ENCODE measurements at regions not wholly inside any gene's neighbourhood (a gene's known extent, or its start where the extent isn't known, plus 50 kb on each side); places are given as distances from the start of the nearest gene placed in this dataset.

- Histone ChIP-seq H3K9ac (ENCODE audit: insufficient read length) (no peak overlapping the region), H3K27ac (no peak overlapping the region), H3K4me3 (no peak overlapping the region), H3K36me3 (ENCODE audit: insufficient read depth, low read length) (no peaks in the 10 kb centered on the region), H3K9me3 (ENCODE audit: low read depth, low read length) (peaks cover 2% of the 10 kb centered on the region; the same call in 1 of the 2 replicates)
- no peak for DNase-seq (ENCODE audit: low read depth, low spot score)
- TF ChIP-seq EZH2 (IDR thresholded peaks at IDR 0.05), result no peak
- no peak for TF ChIP-seq POLR2AphosphoS5 (IDR thresholded peaks at IDR 0.05; ENCODE audit: borderline replicate concordance, low read depth, low read length)
- TF ChIP-seq FOXP2 (optimal IDR thresholded peaks at IDR 0.05; ENCODE audit: control extremely low read depth, extremely low read length, insufficient read depth), result no peak
Observed at GRCh38 chr5:135254183-135254582, 144.8 kb downstream of the MACROH2A1 start.

- Histone ChIP-seq H3K9me3 (ENCODE audit: low read depth, low read length) (no peaks in the 10 kb centered on the region), H3K9ac (ENCODE audit: insufficient read length) (no peak overlapping the region), H3K4me3 (no peak overlapping the region), H3K36me3 (ENCODE audit: insufficient read depth, low read length) (no peaks in the 10 kb centered on the region), H3K27ac (no peak overlapping the region)
- TF ChIP-seq FOXP2 (optimal IDR thresholded peaks at IDR 0.05; ENCODE audit: control extremely low read depth, extremely low read length, insufficient read depth) (no peak), EZH2 (IDR thresholded peaks at IDR 0.05) (no peak), POLR2AphosphoS5 (IDR thresholded peaks at IDR 0.05; ENCODE audit: borderline replicate concordance, low read depth, low read length) (no peak)
- no peak for DNase-seq (ENCODE audit: low read depth, low spot score)
Observed at GRCh38 chr5:135253601-135254178, 145.3 kb downstream of the MACROH2A1 start.

GRCh38 chr5:135251093-135251492, 147.9 kb downstream of the MACROH2A1 start:
- no peaks in the 10 kb centered on the region for H3K9me3 ChIP-seq (ENCODE audit: low read depth, low read length)
- no peak overlapping the region for H3K27ac ChIP-seq
- no peak overlapping the region for H3K4me3 ChIP-seq
- TF ChIP-seq EZH2 (IDR thresholded peaks at IDR 0.05) (no peak), POLR2AphosphoS5 (IDR thresholded peaks at IDR 0.05; ENCODE audit: borderline replicate concordance, low read depth, low read length) (no peak), FOXP2 (optimal IDR thresholded peaks at IDR 0.05; ENCODE audit: control extremely low read depth, extremely low read length, insufficient read depth) (no peak)
- H3K9ac ChIP-seq (ENCODE audit: insufficient read length), result no peak overlapping the region
- no peaks in the 10 kb centered on the region for H3K36me3 ChIP-seq (ENCODE audit: insufficient read depth, low read length)
- no peak for DNase-seq (ENCODE audit: low read depth, low spot score)

GRCh38 chr5:135250671-135251070, 148.4 kb downstream of the MACROH2A1 start:
- Histone ChIP-seq H3K27ac (no peak overlapping the region), H3K36me3 (ENCODE audit: insufficient read depth, low read length) (no peaks in the 10 kb centered on the region), H3K9ac (ENCODE audit: insufficient read length) (no peak overlapping the region), H3K9me3 (ENCODE audit: low read depth, low read length) (no peaks in the 10 kb centered on the region), H3K4me3 (no peak overlapping the region)
- DNase-seq (ENCODE audit: low read depth, low spot score), result no peak
- no peak for TF ChIP-seq POLR2AphosphoS5 (IDR thresholded peaks at IDR 0.05; ENCODE audit: borderline replicate concordance, low read depth, low read length)

- no peaks in the 10 kb centered on the region for H3K36me3 ChIP-seq (ENCODE audit: insufficient read depth, low read length)
- no peaks in the 10 kb centered on the region for H3K9me3 ChIP-seq (ENCODE audit: low read depth, low read length)
- TF ChIP-seq EZH2 (IDR thresholded peaks at IDR 0.05) (no peak), FOXP2 (optimal IDR thresholded peaks at IDR 0.05; ENCODE audit: control extremely low read depth, extremely low read length, insufficient read depth) (no peak), POLR2AphosphoS5 (IDR thresholded peaks at IDR 0.05; ENCODE audit: borderline replicate concordance, low read depth, low read length) (no peak)
- H3K9ac ChIP-seq (ENCODE audit: insufficient read length), result no peak overlapping the region
- DNase-seq (ENCODE audit: low read depth, low spot score), result no peak
- H3K4me3 ChIP-seq, result no peak overlapping the region
- H3K27ac ChIP-seq, result no peak overlapping the region
Observed at GRCh38 chr5:135249658-135250057, 149.4 kb downstream of the MACROH2A1 start.

- H3K4me3 ChIP-seq, result no peak overlapping the region
- TF ChIP-seq EZH2 (IDR thresholded peaks at IDR 0.05) (no peak), POLR2AphosphoS5 (IDR thresholded peaks at IDR 0.05; ENCODE audit: borderline replicate concordance, low read depth, low read length) (no peak), FOXP2 (optimal IDR thresholded peaks at IDR 0.05; ENCODE audit: control extremely low read depth, extremely low read length, insufficient read depth) (no peak)
Observed at GRCh38 chr5:135248801-135249231, 150.2 kb downstream of the MACROH2A1 start.

GRCh38 chr5:135246923-135247795, 151.9 kb downstream of the MACROH2A1 start:
- peak; percentile 42 for DNase-seq (ENCODE audit: low read depth, low spot score)
- Histone ChIP-seq H3K9me3 (ENCODE audit: low read depth, low read length) (no peaks in the 10 kb centered on the region), H3K9ac (ENCODE audit: insufficient read length) (no peak overlapping the region), H3K4me3 (peak overlapping the region; percentile 20), H3K27ac (no peak overlapping the region), H3K36me3 (ENCODE audit: insufficient read depth, low read length) (no peaks in the 10 kb centered on the region)
- TF ChIP-seq EZH2 (IDR thresholded peaks at IDR 0.05) (no peak), POLR2AphosphoS5 (IDR thresholded peaks at IDR 0.05; ENCODE audit: borderline replicate concordance, low read depth, low read length) (no peak), FOXP2 (optimal IDR thresholded peaks at IDR 0.05; ENCODE audit: control extremely low read depth, extremely low read length, insufficient read depth) (no peak)

More at GRCh38 chr5:135248801-135249231, 150.2 kb downstream of the MACROH2A1 start:
- DNase-seq (ENCODE audit: low read depth, low spot score), result no peak
- H3K27ac ChIP-seq, result no peak overlapping the region
- no peaks in the 10 kb centered on the region for H3K36me3 ChIP-seq (ENCODE audit: insufficient read depth, low read length)
- no peaks in the 10 kb centered on the region for H3K9me3 ChIP-seq (ENCODE audit: low read depth, low read length)
- H3K9ac ChIP-seq (ENCODE audit: insufficient read length), result no peak overlapping the region

- no peaks in the 10 kb centered on the region for H3K36me3 ChIP-seq (ENCODE audit: insufficient read depth, low read length)
- no peak for DNase-seq (ENCODE audit: low read depth, low spot score)
- no peak overlapping the region for H3K9ac ChIP-seq (ENCODE audit: insufficient read length)
- no peaks in the 10 kb centered on the region for H3K9me3 ChIP-seq (ENCODE audit: low read depth, low read length)
- H3K4me3 ChIP-seq, result peak overlapping the region; percentile 20
- TF ChIP-seq EZH2 (IDR thresholded peaks at IDR 0.05) (no peak), FOXP2 (optimal IDR thresholded peaks at IDR 0.05; ENCODE audit: control extremely low read depth, extremely low read length, insufficient read depth) (no peak), POLR2AphosphoS5 (IDR thresholded peaks at IDR 0.05; ENCODE audit: borderline replicate concordance, low read depth, low read length) (no peak)
- H3K27ac ChIP-seq, result no peak overlapping the region
Observed at GRCh38 chr5:135246605-135246922, 152.5 kb downstream of the MACROH2A1 start.

Data from SK-N-MC (cell line).